H9 (cell line): ENCODE measurements at regions not wholly inside any gene's neighbourhood (a gene's known extent, or its start where the extent isn't known, plus 50 kb on each side); places are given as distances from the start of the nearest gene placed in this dataset.

Source experiments
- DNase-seq: peaks from one replicate; pipeline ENCODE4 v3.0.0-alpha.2; 2017
- H2AFZ ChIP-seq: one replicate; pipeline ENCODE4 v1.6.1; 2013; ENCODE audit warnings: mild to moderate bottlenecking, low read length, control low read depth, moderate library complexity
- H2AK5ac ChIP-seq: 2 replicates; pipeline ENCODE4 v1.6.1; 2013; ENCODE audit warnings: low read length, control low read depth, mixed read lengths; ENCODE audit not compliant: insufficient read length
- H2BK120ac ChIP-seq: one replicate; pipeline ENCODE4 v1.6.1; 2013; ENCODE audit warnings: low read depth, mild to moderate bottlenecking, low read length, control low read depth, inconsistent platforms; ENCODE audit not compliant: poor library complexity, severe bottlenecking
- H2BK12ac ChIP-seq: 2 replicates; pipeline ENCODE4 v1.6.1; 2013; ENCODE audit warnings: low read length, control low read depth, mixed read lengths, low read depth; ENCODE audit not compliant: insufficient read length
- H2BK15ac ChIP-seq: 2 replicates; pipeline ENCODE4 v1.6.1; 2013; ENCODE audit warnings: low read depth, low read length, control low read depth
- H2BK20ac ChIP-seq: one replicate; pipeline ENCODE4 v1.6.1; 2013; ENCODE audit warnings: low read depth, mild to moderate bottlenecking, low read length, control low read depth, inconsistent platforms; ENCODE audit not compliant: poor library complexity, severe bottlenecking
- H2BK5ac ChIP-seq: 2 replicates; pipeline ENCODE4 v1.6.1; 2013; ENCODE audit warnings: low read length, control low read depth, mixed read lengths; ENCODE audit not compliant: insufficient read length
- H3K14ac ChIP-seq: 2 replicates; pipeline ENCODE4 v1.6.1; 2013; ENCODE audit warnings: low read length, control low read depth; ENCODE audit not compliant: insufficient read depth
- H3K18ac ChIP-seq: 2 replicates; pipeline ENCODE4 v1.6.1; 2013; ENCODE audit warnings: low read depth, mild to moderate bottlenecking, mixed read lengths, low read length, control low read depth; ENCODE audit not compliant: insufficient read length
- H3K23ac ChIP-seq: 2 replicates; pipeline ENCODE4 v1.6.1; 2013; ENCODE audit warnings: low read length, control low read depth, mixed read lengths, low read depth; ENCODE audit not compliant: insufficient read length
- H3K23me2 ChIP-seq: 2 replicates; pipeline ENCODE4 v1.6.1; 2013; ENCODE audit warnings: low read depth, mild to moderate bottlenecking, mixed read lengths, low read length, control low read depth; ENCODE audit not compliant: insufficient read length, poor library complexity, severe bottlenecking
- H3K27ac ChIP-seq: 2 replicates; pipeline ENCODE4 v1.5.1; 2013; ENCODE audit warnings: low read length, control low read depth, mixed read lengths, low read depth; ENCODE audit not compliant: insufficient read length
- H3K27me3 ChIP-seq: 2 replicates; pipeline ENCODE4 v1.6.1; 2013; ENCODE audit warnings: low read length, control low read depth, inconsistent platforms; ENCODE audit not compliant: insufficient read depth
- H3K4ac ChIP-seq: 2 replicates; pipeline ENCODE4 v1.6.1; 2013; ENCODE audit warnings: low read depth, mild to moderate bottlenecking, control low read depth, inconsistent platforms, low read length, moderate library complexity
- H3K4me1 ChIP-seq: 2 replicates; pipeline ENCODE4 v1.6.1; 2013; ENCODE audit warnings: low read length, control low read depth, inconsistent platforms; ENCODE audit not compliant: insufficient read depth
- H3K4me2 ChIP-seq: 2 replicates; pipeline ENCODE4 v1.6.1; 2013; ENCODE audit warnings: low read length, control low read depth, mixed read lengths; ENCODE audit not compliant: insufficient read length, insufficient read depth
- H3K56ac ChIP-seq: 2 replicates; pipeline ENCODE4 v1.6.1; 2013; ENCODE audit warnings: low read depth, mild to moderate bottlenecking, mixed read lengths, low read length, control low read depth; ENCODE audit not compliant: insufficient read length
- H3K79me1 ChIP-seq: 2 replicates; pipeline ENCODE4 v1.6.1; 2013; ENCODE audit warnings: low read depth, mild to moderate bottlenecking, moderate library complexity, low read length, control low read depth, inconsistent platforms; ENCODE audit not compliant: insufficient read depth, poor library complexity, severe bottlenecking
- H3K79me2 ChIP-seq: 2 replicates; pipeline ENCODE4 v1.6.1; 2013; ENCODE audit warnings: low read length, control low read depth, inconsistent platforms; ENCODE audit not compliant: insufficient read depth
- H3K9ac ChIP-seq: 2 replicates; pipeline ENCODE4 v1.6.1; 2013; ENCODE audit warnings: low read length, control low read depth, mixed read lengths; ENCODE audit not compliant: insufficient read length; ENCODE audit errors: extremely low read depth
- H3K9me3 ChIP-seq: one replicate; pipeline ENCODE4 v1.6.1; 2013; ENCODE audit warnings: low read depth, low read length, inconsistent platforms; ENCODE audit not compliant: control insufficient read depth
- H3T11ph ChIP-seq: one replicate; pipeline ENCODE4 v1.6.1; 2013; ENCODE audit warnings: mild to moderate bottlenecking, low read length, control low read depth, inconsistent platforms
- H4K20me1 ChIP-seq: one replicate; pipeline ENCODE4 v1.6.1; 2013; ENCODE audit not compliant: control insufficient read depth, insufficient read length, insufficient read depth
- H4K5ac ChIP-seq: 2 replicates; pipeline ENCODE4 v1.6.1; 2013; ENCODE audit warnings: low read depth, mild to moderate bottlenecking, mixed read lengths, low read length, control low read depth; ENCODE audit not compliant: insufficient read length
- H4K8ac ChIP-seq: replicated peaks from 2 replicates; pipeline ENCODE4 v1.6.1; 2013; ENCODE audit warnings: low read length, control low read depth, mixed read lengths, low read depth; ENCODE audit not compliant: insufficient read length
- H4K91ac ChIP-seq: 2 replicates; pipeline ENCODE4 v1.6.1; 2013; ENCODE audit warnings: low read depth, mild to moderate bottlenecking, moderate library complexity, mixed read lengths, low read length, control low read depth; ENCODE audit not compliant: insufficient read length
- H3K27ac Mint-ChIP-seq, 3 experiments: 2 replicates in 2 of 3; 3 replicates in 1 of 3; pipeline ENCODE4 v1.8.0; 2020 to 2021; ENCODE audit warnings: mixed read lengths in 3 of 3, mild to moderate bottlenecking in 1 of 3, moderate library complexity in 1 of 3
- H3K27me3 Mint-ChIP-seq: 2 replicates; pipeline ENCODE4 v1.8.0; 2021; ENCODE audit warnings: low read depth, mild to moderate bottlenecking, moderate library complexity, mixed read lengths
- H3K36me3 Mint-ChIP-seq, 3 experiments: 2 replicates in 2 of 3; 3 replicates in 1 of 3; pipeline ENCODE4 v1.8.0; 2020 to 2021; ENCODE audit warnings: low read depth in 3 of 3, mixed read lengths in 3 of 3; ENCODE audit not compliant: insufficient read depth in 1 of 3
- H3K4me1 Mint-ChIP-seq, 2 experiments: 2 replicates each; pipeline ENCODE4 v1.8.0; 2020; ENCODE audit warnings: mixed read lengths in 2 of 2
- H3K4me3 Mint-ChIP-seq, 2 experiments: 2 replicates in 1 of 2; 3 replicates in 1 of 2; pipeline ENCODE4 v1.8.0; 2020 to 2021; ENCODE audit warnings: mild to moderate bottlenecking in 2 of 2, mixed read lengths in 2 of 2, moderate library complexity in 1 of 2
- H3K9me3 Mint-ChIP-seq, 2 experiments: 2 replicates in 1 of 2; 3 replicates in 1 of 2; pipeline ENCODE4 v1.8.0; 2020; ENCODE audit warnings: mild to moderate bottlenecking in 2 of 2, mixed read lengths in 2 of 2, moderate library complexity in 1 of 2
- CTCF ChIP-seq: fragments of 200-600 bp; sonication (generic); conservative IDR thresholded peaks from 3 replicates; pipeline ENCODE4 v1.8.0; 2021; ENCODE audit warnings: antibody characterized with exemption, mild to moderate bottlenecking
- WGBS: extraction: QIAGEN DNeasy Blood & Tissue Kit; methylation state at CpG from one replicate; pipeline ENCODE4 v1.1.7; 2013; ENCODE audit warnings: missing lambda C conversion rate, low lambda C conversion rate, mixed read lengths; ENCODE audit not compliant: insufficient read length; ENCODE audit errors: extremely low coverage; 5-methylcytosine and 5-hydroxymethylcytosine counted together

- no peak overlapping the region for H2AK5ac ChIP-seq
- H3K27ac Mint-ChIP-seq = no peak overlapping the region
- no peak for TF ChIP-seq CTCF
- no peak overlapping the region for H3K4me2 ChIP-seq
- no peak overlapping the region for H3K18ac ChIP-seq
- no peak overlapping the region for H3K56ac ChIP-seq
- DNase-seq = no peak
- H4K8ac ChIP-seq = no peak overlapping the region
- H3K4me1 ChIP-seq = no peaks in the 10 kb centered on the region
- no peak overlapping the region for H2AFZ ChIP-seq
- no peak overlapping the region for H2BK20ac ChIP-seq
- H4K20me1 ChIP-seq = no peaks in the 10 kb centered on the region
- H3K79me1 ChIP-seq = no peaks in the 10 kb centered on the region
- no peak overlapping the region for H2BK5ac ChIP-seq
- H3K27me3 Mint-ChIP-seq = no peaks in the 10 kb centered on the region
- H2BK12ac ChIP-seq = no peak overlapping the region
- H3K23ac ChIP-seq = no peak overlapping the region
- H3K4me1 Mint-ChIP-seq = peaks cover 0 to 3% of the 10 kb centered on the region in 2 experiments; a peak in 1 of 4 replicates
- no peaks in the 10 kb centered on the region for H3K9me3 Mint-ChIP-seq
- no peak overlapping the region for H3K4me3 Mint-ChIP-seq
- H3K36me3 Mint-ChIP-seq = no peaks in the 10 kb centered on the region
- H3K23me2 ChIP-seq = no peaks in the 10 kb centered on the region
- H3K14ac ChIP-seq = no peak overlapping the region
- no peak overlapping the region for H3K4ac ChIP-seq
- H3T11ph ChIP-seq = no peak overlapping the region
- H3K27ac ChIP-seq = no peak overlapping the region
- WGBS = no CpG with 5 or more reads among the region's 7 CpGs
- H3K9me3 ChIP-seq = no peaks in the 10 kb centered on the region
- no peak overlapping the region for H4K5ac ChIP-seq
- H2BK15ac ChIP-seq = no peak overlapping the region
- no peak overlapping the region for H3K9ac ChIP-seq
- no peaks in the 10 kb centered on the region for H3K79me2 ChIP-seq
- no peak overlapping the region for H4K91ac ChIP-seq
- H2BK120ac ChIP-seq = no peak overlapping the region
- H3K27me3 ChIP-seq = no peaks in the 10 kb centered on the region
These were observed 98.9 kb upstream of the MARCKS start for GRCh38 chr6:113758214-113758613.
